ENCODE measurements at regions not wholly inside any gene's neighbourhood (a gene's known extent, or its start where the extent isn't known, plus 50 kb on each side); places are given as distances from the start of the nearest gene placed in this dataset.
"Not testable (repeated sequence)": the region's sequence is repeated elsewhere in the genome, so short reads cannot be mapped to it uniquely, and the experiment has no call there.

DNA sequence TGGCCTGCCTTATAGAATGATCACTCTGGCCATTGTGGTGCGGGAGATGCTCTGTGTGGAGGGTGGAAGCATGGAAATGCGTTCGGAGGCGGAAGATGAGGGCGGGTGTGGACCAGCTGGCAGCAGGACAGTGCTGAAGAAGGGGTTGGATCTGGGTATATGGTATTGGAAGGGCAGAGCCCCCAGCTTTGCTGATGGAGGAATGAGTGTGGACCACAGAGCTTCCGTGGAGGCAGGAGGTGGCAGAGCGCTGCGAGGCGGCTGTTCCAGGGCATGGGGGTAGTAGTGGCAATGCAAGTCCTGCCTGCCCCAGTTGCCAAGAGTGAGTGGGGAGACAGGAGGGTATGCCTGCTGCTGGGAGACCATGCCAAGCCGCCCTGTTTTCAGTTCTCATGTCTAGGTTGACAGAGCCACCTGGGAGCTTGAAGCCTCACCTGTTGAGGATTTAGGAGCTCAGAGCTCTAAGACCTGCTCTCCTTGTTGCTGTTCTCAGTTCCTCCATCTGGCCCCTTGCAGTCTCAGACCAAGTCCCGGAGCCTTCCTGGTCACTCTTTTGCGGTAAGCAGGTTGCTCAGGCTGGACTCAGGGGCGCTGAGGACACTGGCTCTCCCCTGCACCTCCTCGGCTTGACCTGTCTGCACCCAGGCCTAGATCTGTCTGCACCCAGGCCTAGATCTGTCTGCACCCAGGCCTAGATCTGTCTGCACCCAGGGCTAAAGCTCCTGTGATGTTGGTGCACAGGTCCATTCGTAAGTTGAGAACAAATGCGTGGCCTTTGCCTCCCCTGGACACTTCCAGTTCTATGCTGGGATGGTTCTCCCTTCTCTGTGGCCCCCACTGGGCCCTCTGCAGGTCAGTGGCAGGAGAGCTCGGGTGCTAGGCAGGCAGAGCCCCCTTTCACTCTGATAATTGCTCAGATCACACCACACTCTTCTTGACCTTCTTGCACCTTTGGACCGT is 290.5 kb upstream of the HS6ST1 start:
- H3K4me3 ChIP-seq (replicated peaks; ENCODE audit: low read depth, low read length) = no peak overlapping the region
- DNase-seq (ENCODE audit: low read depth) = no peak
- TF ChIP-seq, protein P1, sequence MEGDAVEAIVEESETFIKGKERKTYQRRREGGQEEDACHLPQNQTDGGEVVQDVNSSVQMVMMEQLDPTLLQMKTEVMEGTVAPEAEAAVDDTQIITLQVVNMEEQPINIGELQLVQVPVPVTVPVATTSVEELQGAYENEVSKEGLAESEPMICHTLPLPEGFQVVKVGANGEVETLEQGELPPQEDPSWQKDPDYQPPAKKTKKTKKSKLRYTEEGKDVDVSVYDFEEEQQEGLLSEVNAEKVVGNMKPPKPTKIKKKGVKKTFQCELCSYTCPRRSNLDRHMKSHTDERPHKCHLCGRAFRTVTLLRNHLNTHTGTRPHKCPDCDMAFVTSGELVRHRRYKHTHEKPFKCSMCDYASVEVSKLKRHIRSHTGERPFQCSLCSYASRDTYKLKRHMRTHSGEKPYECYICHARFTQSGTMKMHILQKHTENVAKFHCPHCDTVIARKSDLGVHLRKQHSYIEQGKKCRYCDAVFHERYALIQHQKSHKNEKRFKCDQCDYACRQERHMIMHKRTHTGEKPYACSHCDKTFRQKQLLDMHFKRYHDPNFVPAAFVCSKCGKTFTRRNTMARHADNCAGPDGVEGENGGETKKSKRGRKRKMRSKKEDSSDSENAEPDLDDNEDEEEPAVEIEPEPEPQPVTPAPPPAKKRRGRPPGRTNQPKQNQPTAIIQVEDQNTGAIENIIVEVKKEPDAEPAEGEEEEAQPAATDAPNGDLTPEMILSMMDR (IDR thresholded peaks at IDR 0.05; ENCODE audit: low read length, missing control alignments) = no peak

DNA sequence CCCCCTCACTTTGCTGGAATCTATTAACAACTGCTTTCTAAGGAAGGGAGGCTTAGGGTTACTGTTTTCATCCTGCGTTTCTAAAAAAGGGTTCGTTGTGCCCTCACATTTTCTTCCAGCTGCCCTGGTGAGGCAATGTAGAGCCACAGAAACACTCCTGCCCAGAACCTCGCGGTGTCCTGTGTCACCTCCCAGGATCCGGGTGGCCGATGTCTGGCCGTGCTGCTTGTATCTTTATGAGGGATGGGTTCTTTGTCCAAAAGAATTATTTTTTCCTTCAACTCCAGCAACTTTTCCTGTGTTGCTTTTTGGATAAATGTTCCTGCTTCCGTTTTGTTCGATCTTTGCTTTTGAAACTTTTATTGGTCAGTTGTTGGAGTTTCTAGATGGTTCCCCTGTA is 291.8 kb upstream of the HS6ST1 start:
- no peak for DNase-seq (ENCODE audit: low read depth)
- no peak overlapping the region for H3K4me3 ChIP-seq (replicated peaks; ENCODE audit: low read depth, low read length)
- TF ChIP-seq, protein P1 (IDR thresholded peaks at IDR 0.05; ENCODE audit: low read length, missing control alignments) = no peak

DNA sequence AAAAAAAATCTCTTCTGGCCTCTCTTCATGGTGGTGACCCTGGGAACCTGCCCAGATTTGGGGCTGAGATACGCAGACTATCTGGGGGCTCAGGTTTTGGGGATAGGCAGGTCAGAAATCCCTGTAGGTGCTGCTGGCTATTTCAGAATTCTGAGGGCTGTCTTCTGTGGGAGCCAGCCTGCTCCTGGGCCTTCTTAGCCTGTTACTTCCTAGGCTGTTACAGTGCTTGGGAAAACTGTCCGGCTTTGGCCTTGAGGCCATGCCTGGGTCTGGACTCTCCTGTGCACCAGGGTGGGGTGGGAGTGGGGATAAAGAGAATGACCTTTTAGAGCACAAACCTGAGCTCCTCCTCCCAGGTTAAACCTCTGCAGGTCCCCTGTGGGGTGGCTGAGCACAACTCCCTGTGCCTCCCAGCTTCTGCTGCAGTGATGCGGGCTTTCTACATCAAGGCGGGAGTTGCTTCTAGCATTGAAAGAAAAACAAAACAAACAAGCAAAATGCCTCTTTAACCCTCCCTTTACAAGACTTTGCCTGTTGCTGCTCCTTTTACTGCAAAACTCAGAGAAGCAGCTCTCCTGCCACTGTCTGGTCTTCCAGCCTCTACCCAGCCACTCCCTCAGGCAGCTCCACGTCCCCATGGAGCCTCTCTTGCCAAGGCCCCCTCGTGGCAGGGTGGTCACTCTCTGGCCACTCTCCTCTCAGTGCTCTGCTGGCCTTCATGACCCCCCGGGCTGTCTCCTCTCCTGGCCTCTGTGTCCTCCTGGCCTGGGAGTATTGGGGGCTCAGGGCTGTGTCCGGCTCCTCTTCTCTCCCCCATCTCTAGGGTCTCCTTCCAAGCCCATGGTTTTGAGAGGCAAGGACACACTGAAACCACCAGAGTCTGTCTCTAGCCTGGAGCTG is 293.0 kb upstream of the HS6ST1 start:
- no peak overlapping the region for H3K4me3 ChIP-seq (replicated peaks; ENCODE audit: low read depth, low read length)
- TF ChIP-seq, protein P1 (IDR thresholded peaks at IDR 0.05; ENCODE audit: low read length, missing control alignments) = no peak
- DNase-seq (ENCODE audit: low read depth) = no peak

DNA sequence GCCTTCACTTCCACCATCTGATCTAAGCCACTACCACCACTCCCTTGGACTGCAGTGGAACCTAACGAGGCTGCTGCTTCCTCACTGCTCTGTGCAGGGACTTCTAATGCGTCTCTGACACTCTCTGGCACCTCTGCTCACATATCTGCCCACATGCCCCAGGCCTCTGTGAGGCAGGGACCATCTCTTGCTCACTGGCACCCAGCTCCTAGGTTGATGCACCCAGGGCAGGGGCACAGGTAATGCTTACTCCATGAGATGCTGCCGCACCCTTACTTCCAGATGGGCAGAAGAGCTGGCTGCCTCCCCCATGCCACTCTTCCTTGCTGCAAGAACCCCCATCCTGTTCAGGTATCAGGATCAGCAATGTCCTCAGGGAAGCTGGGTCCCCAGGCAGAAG is 294.0 kb upstream of the HS6ST1 start:
- no peak for DNase-seq (ENCODE audit: low read depth)
- TF ChIP-seq, protein P1 (IDR thresholded peaks at IDR 0.05; ENCODE audit: low read length, missing control alignments) = no peak
- H3K4me3 ChIP-seq (replicated peaks; ENCODE audit: low read depth, low read length) = no peak overlapping the region

DNA sequence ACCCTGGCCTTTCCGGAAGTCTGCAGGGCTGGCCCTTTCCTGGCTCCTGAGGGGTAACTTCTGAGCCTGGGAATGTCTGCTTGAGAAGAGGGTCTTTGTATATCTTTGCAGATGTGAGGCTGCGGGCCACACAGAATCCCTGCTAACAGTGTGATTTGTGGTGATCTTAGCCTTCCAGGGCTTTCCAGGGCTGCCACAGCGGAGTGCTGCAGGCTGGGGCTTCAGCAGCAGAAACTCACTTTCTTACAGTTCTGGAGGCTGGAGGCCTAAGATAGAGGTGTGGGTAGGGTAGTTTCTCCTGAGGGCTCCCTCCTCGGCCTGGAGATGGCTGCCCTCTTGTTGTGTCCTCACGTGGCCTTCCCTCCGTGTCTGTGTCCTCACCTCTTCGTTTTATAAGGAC is 294.7 kb upstream of the HS6ST1 start:
- H3K4me3 ChIP-seq (replicated peaks; ENCODE audit: low read depth, low read length) = no peak overlapping the region
- DNase-seq (ENCODE audit: low read depth) = no peak
- TF ChIP-seq, protein P1 (IDR thresholded peaks at IDR 0.05; ENCODE audit: low read length, missing control alignments) = no peak

DNA sequence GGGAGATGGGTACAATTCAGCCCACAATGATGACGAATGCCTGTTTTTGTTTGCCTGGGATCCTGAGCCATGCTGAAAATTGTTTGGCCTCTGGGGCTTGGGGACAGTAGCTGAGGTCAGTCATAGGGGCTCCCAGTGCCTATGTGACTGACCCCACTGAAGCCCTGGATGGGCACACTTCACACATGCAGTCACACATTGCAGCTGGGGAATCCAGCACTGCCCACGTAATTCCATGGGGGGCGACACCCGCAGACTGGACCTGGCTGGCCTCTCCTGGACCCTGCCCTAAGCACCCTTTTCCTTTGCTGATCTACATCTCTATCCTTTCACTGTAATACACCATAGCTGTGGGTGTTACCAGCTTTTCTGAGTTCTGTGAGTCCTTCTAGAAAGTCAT is 295.2 kb upstream of the HS6ST1 start:
- TF ChIP-seq, protein P1 (IDR thresholded peaks at IDR 0.05; ENCODE audit: low read length, missing control alignments) = no peak
- DNase-seq (ENCODE audit: low read depth) = no peak
- no peak overlapping the region for H3K4me3 ChIP-seq (replicated peaks; ENCODE audit: low read depth, low read length)

DNA sequence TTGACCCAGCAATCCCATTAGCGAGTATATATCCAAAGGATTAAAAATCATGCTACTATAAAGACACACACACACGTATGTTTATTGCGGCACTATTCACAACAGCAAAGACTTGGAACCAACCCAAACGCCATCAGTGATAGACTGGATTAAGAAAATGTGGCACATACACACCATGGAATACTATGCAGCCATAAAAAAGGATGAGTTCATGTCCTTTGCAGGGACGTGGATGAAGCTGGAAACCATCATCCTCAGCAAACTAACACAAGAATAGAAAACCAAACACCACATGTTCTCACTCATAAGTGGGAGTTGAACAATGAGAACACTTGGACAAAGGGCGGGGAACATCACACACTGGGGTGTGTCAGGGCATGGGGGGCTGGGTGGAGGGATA is 296.2 kb upstream of the HS6ST1 start:
- not testable (repeated sequence) for H3K4me3 ChIP-seq (replicated peaks; ENCODE audit: low read depth, low read length); DNase-seq (ENCODE audit: low read depth)
